Transverse colon (tissue), 4 donors: ENCODE measurements at regions not wholly inside any gene's neighbourhood (a gene's known extent, or its start where the extent isn't known, plus 50 kb on each side); places are given as distances from the start of the nearest gene placed in this dataset.
"Not testable (repeated sequence)": the region's sequence is repeated elsewhere in the genome, so short reads cannot be mapped to it uniquely, and the experiment has no call there.

Experiments
- DNase-seq: peaks from one replicate; pipeline ENCODE4 v3.0.0-alpha.2; 2019
- H3K27ac ChIP-seq, 4 donors: fragments of 200-600 bp; sonication (generic); 2 replicates each; pipeline ENCODE4 v1.5.1; 2016 to 2018; ENCODE audit warnings: inconsistent platforms in 4 of 4
- H3K27me3 ChIP-seq: fragments of 200-600 bp; sonication (generic); 2 replicates; pipeline ENCODE4 v1.5.1; 2017; ENCODE audit warnings: inconsistent platforms
- H3K36me3 ChIP-seq, 4 donors: fragments of 200-600 bp; sonication (generic); 2 replicates each; pipeline ENCODE4 v1.5.1; 2017 to 2019; ENCODE audit warnings: inconsistent platforms in 4 of 4
- H3K4me1 ChIP-seq, 4 donors: fragments of 200-600 bp; sonication (generic); 2 replicates each; pipeline ENCODE4 v1.5.1; 2017 to 2020; ENCODE audit warnings: inconsistent platforms in 4 of 4
- H3K4me3 ChIP-seq, 4 donors: fragments of 200-600 bp; sonication (generic); 1 replicate in 1 of 4; 2 replicates in 3 of 4; pipeline versions ENCODE4 v1.5.1 to v1.6.1; 2017 to 2019; ENCODE audit warnings: inconsistent platforms in 4 of 4
- H3K9me3 ChIP-seq, 2 donors: fragments of 200-600 bp; sonication (generic); 2 replicates each; pipeline ENCODE4 v1.5.1; 2017 to 2019; ENCODE audit warnings: inconsistent platforms in 2 of 2
- CTCF ChIP-seq, 5 experiments: fragments of 200-600 bp in 3 of 5; fragments of 450-650 bp in 2 of 5; sonication (generic) in 3 of 5; IDR thresholded peaks; 1 replicate in 2 of 5; 2 replicates in 3 of 5; pipeline ENCODE4 v1.5.1; 2016 to 2017; ENCODE audit warnings: antibody characterized with exemption in 5 of 5, inconsistent platforms in 3 of 5, mild to moderate bottlenecking in 2 of 5, moderate library complexity in 1 of 5
- EP300 ChIP-seq: sonication (generic); formaldehyde crosslinking; IDR thresholded peaks from one replicate; pipeline ENCODE4 v1.6.1; 2017; ENCODE audit warnings: antibody characterized with exemption, low read depth
- POLR2A ChIP-seq: fragments of 450-650 bp; IDR thresholded peaks from one replicate; pipeline ENCODE4 v1.6.1; 2016; ENCODE audit warnings: antibody characterized with exemption, mild to moderate bottlenecking, moderate library complexity
- POLR2AphosphoS5 ChIP-seq, 3 donors: sonication (generic); formaldehyde crosslinking; IDR thresholded peaks; one replicate each; pipeline ENCODE4 v1.6.1; 2016; ENCODE audit warnings: antibody characterized with exemption in 3 of 3
- WGBS, 2 donors: methylation state at CpG; one replicate each; pipeline ENCODE4 v1.1.5; 2018; ENCODE audit warnings: low coverage in 1 of 2; 5-methylcytosine and 5-hydroxymethylcytosine counted together
- in situ Hi-C, 4 donors: fragments of 200-750 bp; cut with MboI; loops; one replicate each; pipeline versions ENCODE4 v1.15.0 to v1.15.1; 2017; ENCODE audit warnings: low sequenced_read_pairs in 3 of 4, low pct_ligation_motif_present in 1 of 4, low pct_unique_long_range_greater_than_20kb in 1 of 4
- intact Hi-C: fragments of 100-400 bp; cut with DNase I; formaldehyde crosslinking; loops from one replicate; pipeline ENCODE4 v1.15.1; 2023; ENCODE audit warnings: low total_unique reads

- in situ Hi-C loops, result no loop called here
- no peaks in the 10 kb centered on the region for H3K36me3 ChIP-seq
- WGBS, 2 donors, result 30 to 61% methylated on average over 2 to 3 of the region's 3 CpGs
- H3K4me1 ChIP-seq, result no peaks in the 10 kb centered on the region
- peaks cover 7% of the 10 kb centered on the region for H3K27me3 ChIP-seq
- intact Hi-C loops, result no loop called here
- DNase-seq, result no peak
- TF ChIP-seq POLR2A (no peak), EP300 (no peak), CTCF (IDR thresholded peaks at IDR 0.05) (no peak), POLR2AphosphoS5 (IDR thresholded peaks at IDR 0.05) (no peak)
- H3K9me3 ChIP-seq, result no peaks in the 10 kb centered on the region
- no peak overlapping the region for H3K27ac ChIP-seq
- H3K4me3 ChIP-seq, result no peak overlapping the region
Observed at GRCh38 chr2:131641414-131642206, 113.9 kb downstream of the CCDC74A start.

GRCh38 chr2:131643180-131643579 lies 115.5 kb downstream of the CCDC74A start:
- in situ Hi-C loops, DNase-seq, H3K27ac ChIP-seq, H3K4me1 ChIP-seq, H3K9me3 ChIP-seq, intact Hi-C loops, H3K36me3 ChIP-seq, H3K4me3 ChIP-seq: not testable (repeated sequence)
- H3K27me3 ChIP-seq, result peaks cover 15% of the 10 kb centered on the region
- WGBS, 2 donors, result 57 to 58% methylated on average over 3 of the region's 3 CpGs

GRCh38 chr2:131645177-131645765 lies 117.6 kb downstream of the CCDC74A start:
- Histone ChIP-seq H3K4me1 (no peaks in the 10 kb centered on the region), H3K4me3 (no peak overlapping the region), H3K27ac (no peak overlapping the region), H3K36me3 (no peaks in the 10 kb centered on the region), H3K27me3 (peaks cover 15% of the 10 kb centered on the region), H3K9me3 (no peaks in the 10 kb centered on the region)
- in situ Hi-C loops, result no loop called here
- DNase-seq, result no peak
- TF ChIP-seq POLR2AphosphoS5 (IDR thresholded peaks at IDR 0.05) (no peak), EP300 (no peak), CTCF (IDR thresholded peaks at IDR 0.05) (no peak), POLR2A (no peak)
- intact Hi-C loops, result no loop called here
- 85% methylated on average over 14 of the region's 14 CpGs; no CpG with 5 or more reads in 1 of the 2 donors for WGBS, 2 donors

GRCh38 chr2:131646220-131646619 lies 118.5 kb downstream of the CCDC74A start:
- WGBS, 2 donors, result 91% methylated on average over 5 to 15 of the region's 15 CpGs
- H3K4me3 ChIP-seq, H3K4me1 ChIP-seq, in situ Hi-C loops, intact Hi-C loops, H3K27ac ChIP-seq, H3K9me3 ChIP-seq, DNase-seq, H3K36me3 ChIP-seq: not testable (repeated sequence)
- H3K27me3 ChIP-seq, result peaks cover 15% of the 10 kb centered on the region

- TF ChIP-seq EP300 (no peak), POLR2AphosphoS5 (IDR thresholded peaks at IDR 0.05) (no peak)
- Histone ChIP-seq H3K4me1 (no peaks in the 10 kb centered on the region), H3K27ac (no peak overlapping the region), H3K4me3 (no peak overlapping the region), H3K27me3 (peaks cover 15% of the 10 kb centered on the region), H3K36me3 (no peaks in the 10 kb centered on the region), H3K9me3 (no peaks in the 10 kb centered on the region)
- DNase-seq, result no peak
- in situ Hi-C loops (no loop called here), intact Hi-C loops (no loop called here)
- 40 to 65% methylated on average over 3 to 47 of the region's 47 CpGs for WGBS, 2 donors
Observed at GRCh38 chr2:131646669-131647297, 119.1 kb downstream of the CCDC74A start.

- H3K9me3 ChIP-seq, H3K36me3 ChIP-seq, H3K4me1 ChIP-seq, DNase-seq, intact Hi-C loops, H3K4me3 ChIP-seq, H3K27ac ChIP-seq, in situ Hi-C loops: not testable (repeated sequence)
- WGBS, 2 donors, result 51% methylated on average over 3 of the region's 3 CpGs
- peaks cover 15% of the 10 kb centered on the region for H3K27me3 ChIP-seq
Observed at GRCh38 chr2:131648565-131648964, 120.9 kb downstream of the CCDC74A start.

- H3K4me1 ChIP-seq, DNase-seq, H3K27me3 ChIP-seq, H3K36me3 ChIP-seq, intact Hi-C loops, H3K4me3 ChIP-seq, H3K9me3 ChIP-seq, H3K27ac ChIP-seq: not testable (repeated sequence)
- in situ Hi-C loops, result loop anchor here in 2 of 4 donors (25.0 kb wide), 1 partner anchor 240 kb away; no protein-coding TSS in a partner anchor
- 73 to 86% methylated on average over 3 of the region's 3 CpGs for WGBS, 2 donors
Observed at GRCh38 chr2:131652246-131652645, 124.6 kb downstream of the CCDC74A start.

GRCh38 chr2:131654107-131654506 lies 126.4 kb downstream of the CCDC74A start:
- DNase-seq, H3K27ac ChIP-seq, H3K4me1 ChIP-seq, intact Hi-C loops, H3K4me3 ChIP-seq, H3K27me3 ChIP-seq, H3K36me3 ChIP-seq, H3K9me3 ChIP-seq: not testable (repeated sequence)
- in situ Hi-C loops, result loop anchor here in 2 of 4 donors (25.0 kb wide), 1 partner anchor 242 kb away; no protein-coding TSS in a partner anchor
- WGBS, 2 donors, result 81 to 84% methylated on average over 2 of the region's 2 CpGs
